Cardiac muscle cell (in vitro differentiated cells and primary cell): ENCODE measurements at regions not wholly inside any gene's neighbourhood (a gene's known extent, or its start where the extent isn't known, plus 50 kb on each side); places are given as distances from the start of the nearest gene placed in this dataset.

Experiments used
- DNase-seq, 2 donors: peaks; one replicate each; pipeline versions ENCODE4 v3.0.0 to v3.0.0-alpha.2; 2010 to 2017; ENCODE audit warnings: low read depth in 1 of 2, low spot score in 1 of 2
- H3K27ac ChIP-seq: fragments of 200-600 bp; sonication (generic); 2 replicates; pipeline ENCODE4 v1.5.1; 2016
- H3K27me3 ChIP-seq: fragments of 200-600 bp; sonication (generic); 2 replicates; pipeline ENCODE4 v1.6.0; 2016; ENCODE audit warnings: control low read depth
- H3K36me3 ChIP-seq: fragments of 200-600 bp; sonication (generic); 2 replicates; pipeline ENCODE4 v1.5.1; 2016; ENCODE audit warnings: control low read depth
- H3K4me1 ChIP-seq: fragments of 200-600 bp; sonication (generic); 2 replicates; pipeline ENCODE4 v1.8.1; 2017; ENCODE audit warnings: low read depth, mild to moderate bottlenecking, mixed run types
- H3K4me3 ChIP-seq: fragments of 200-600 bp; sonication (generic); 2 replicates; pipeline ENCODE4 v1.5.1; 2016; ENCODE audit warnings: mild to moderate bottlenecking
- H3K9me3 ChIP-seq: fragments of 200-600 bp; sonication (generic); 2 replicates; pipeline ENCODE4 v1.5.1; 2017; ENCODE audit warnings: low read depth, mild to moderate bottlenecking, control low read depth
- TF ChIP-seq, protein P1 (sequence below): IDR thresholded peaks from 2 replicates; pipeline ENCODE4 v1.5.1; 2012; ENCODE audit warnings: low read depth, mild to moderate bottlenecking, low read length

DNA sequence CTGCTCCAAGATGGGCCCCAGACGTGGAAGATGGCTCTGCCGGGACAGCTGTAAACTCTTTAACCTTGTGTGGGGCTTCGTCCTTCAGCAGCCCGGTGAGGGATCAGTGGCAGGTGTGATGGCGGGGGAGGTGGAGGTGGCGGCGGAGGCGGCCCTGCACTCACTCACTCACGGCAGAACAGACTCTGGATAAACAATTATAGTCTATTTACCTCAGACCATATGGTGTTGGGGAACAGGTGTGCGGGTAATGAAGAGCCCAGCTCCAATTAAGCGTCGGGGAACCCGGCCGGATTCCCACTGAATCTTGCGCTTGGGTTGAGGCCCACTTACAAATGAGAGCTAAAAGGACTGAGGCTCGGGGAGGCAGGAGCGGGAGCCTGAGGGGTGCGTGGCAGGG, 104.3 kb upstream of the SDK2 start:
- Histone ChIP-seq H3K27ac (no peak overlapping the region), H3K4me1 (peaks cover 16% of the 10 kb centered on the region), H3K4me3 (no peak overlapping the region), H3K36me3 (no peaks in the 10 kb centered on the region), H3K9me3 (no peaks in the 10 kb centered on the region), H3K27me3 (no peaks in the 10 kb centered on the region)
- TF ChIP-seq, protein P1, sequence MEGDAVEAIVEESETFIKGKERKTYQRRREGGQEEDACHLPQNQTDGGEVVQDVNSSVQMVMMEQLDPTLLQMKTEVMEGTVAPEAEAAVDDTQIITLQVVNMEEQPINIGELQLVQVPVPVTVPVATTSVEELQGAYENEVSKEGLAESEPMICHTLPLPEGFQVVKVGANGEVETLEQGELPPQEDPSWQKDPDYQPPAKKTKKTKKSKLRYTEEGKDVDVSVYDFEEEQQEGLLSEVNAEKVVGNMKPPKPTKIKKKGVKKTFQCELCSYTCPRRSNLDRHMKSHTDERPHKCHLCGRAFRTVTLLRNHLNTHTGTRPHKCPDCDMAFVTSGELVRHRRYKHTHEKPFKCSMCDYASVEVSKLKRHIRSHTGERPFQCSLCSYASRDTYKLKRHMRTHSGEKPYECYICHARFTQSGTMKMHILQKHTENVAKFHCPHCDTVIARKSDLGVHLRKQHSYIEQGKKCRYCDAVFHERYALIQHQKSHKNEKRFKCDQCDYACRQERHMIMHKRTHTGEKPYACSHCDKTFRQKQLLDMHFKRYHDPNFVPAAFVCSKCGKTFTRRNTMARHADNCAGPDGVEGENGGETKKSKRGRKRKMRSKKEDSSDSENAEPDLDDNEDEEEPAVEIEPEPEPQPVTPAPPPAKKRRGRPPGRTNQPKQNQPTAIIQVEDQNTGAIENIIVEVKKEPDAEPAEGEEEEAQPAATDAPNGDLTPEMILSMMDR: no peak
- no peak for DNase-seq

DNA sequence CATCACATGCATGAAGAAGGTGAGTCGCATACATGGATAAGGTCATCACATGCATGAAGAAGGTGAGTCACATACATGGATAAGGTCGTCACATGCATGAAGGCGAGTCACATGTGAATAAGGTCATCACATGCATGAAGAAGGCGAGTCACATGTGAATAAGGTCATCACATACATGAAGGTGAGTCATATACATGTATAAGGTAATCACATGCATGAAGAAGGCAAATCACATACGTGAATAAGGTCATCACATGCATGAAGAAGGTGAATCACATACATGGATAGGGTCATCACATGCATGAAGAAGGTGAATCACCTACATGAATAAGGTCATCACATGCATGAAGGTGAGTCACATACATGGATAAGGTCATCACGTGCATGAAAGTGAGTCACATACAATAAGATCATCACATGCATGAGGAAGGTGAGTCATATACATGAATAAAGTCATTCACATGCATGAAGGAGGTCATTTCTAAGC, 105.1 kb upstream of the SDK2 start:
- H3K4me3 ChIP-seq: no peak overlapping the region
- H3K9me3 ChIP-seq: no peaks in the 10 kb centered on the region
- H3K4me1 ChIP-seq: peaks cover 12% of the 10 kb centered on the region
- H3K36me3 ChIP-seq: no peaks in the 10 kb centered on the region
- no peak overlapping the region for H3K27ac ChIP-seq
- H3K27me3 ChIP-seq: no peaks in the 10 kb centered on the region
- TF ChIP-seq, protein P1: no peak
- no peak for DNase-seq

DNA sequence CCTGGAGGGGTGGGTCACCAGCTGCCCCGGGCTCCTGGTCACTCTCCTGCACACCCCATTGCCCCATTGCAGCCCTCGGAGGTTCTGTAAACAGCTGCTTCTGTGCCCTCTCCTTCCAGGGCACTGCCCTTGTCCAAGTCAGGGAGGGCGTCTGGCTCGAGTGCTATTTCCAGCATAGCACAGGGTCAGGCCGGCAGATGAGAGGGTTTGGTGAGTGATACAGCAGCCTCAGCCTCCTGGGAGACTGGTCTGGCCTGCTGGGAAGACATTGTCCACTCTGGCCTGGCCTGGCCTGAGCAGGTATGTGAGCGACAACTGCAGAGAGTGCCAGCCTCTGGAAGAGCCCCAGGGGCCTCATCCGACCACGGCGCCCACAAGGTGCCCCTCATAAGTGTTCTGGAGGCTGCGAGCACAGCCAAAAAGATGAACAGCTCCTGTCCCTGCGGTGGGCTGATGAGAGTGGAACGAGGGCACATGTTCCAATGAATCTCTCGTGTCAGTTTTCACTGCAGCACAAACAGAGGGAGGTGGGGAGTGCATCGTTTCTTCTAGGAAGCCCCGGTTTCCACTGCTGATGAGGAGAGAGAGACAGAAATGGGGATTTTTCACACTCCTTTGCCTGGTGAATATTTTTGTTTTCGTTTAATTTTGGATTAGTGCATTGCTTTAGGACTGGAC, 105.8 kb upstream of the SDK2 start:
- H3K9me3 ChIP-seq: no peaks in the 10 kb centered on the region
- TF ChIP-seq, protein P1: no peak
- H3K4me3 ChIP-seq: no peak overlapping the region
- no peaks in the 10 kb centered on the region for H3K27me3 ChIP-seq
- no peaks in the 10 kb centered on the region for H3K36me3 ChIP-seq
- no peak overlapping the region for H3K27ac ChIP-seq
- peaks cover 7% of the 10 kb centered on the region for H3K4me1 ChIP-seq
- no peak for DNase-seq

DNA sequence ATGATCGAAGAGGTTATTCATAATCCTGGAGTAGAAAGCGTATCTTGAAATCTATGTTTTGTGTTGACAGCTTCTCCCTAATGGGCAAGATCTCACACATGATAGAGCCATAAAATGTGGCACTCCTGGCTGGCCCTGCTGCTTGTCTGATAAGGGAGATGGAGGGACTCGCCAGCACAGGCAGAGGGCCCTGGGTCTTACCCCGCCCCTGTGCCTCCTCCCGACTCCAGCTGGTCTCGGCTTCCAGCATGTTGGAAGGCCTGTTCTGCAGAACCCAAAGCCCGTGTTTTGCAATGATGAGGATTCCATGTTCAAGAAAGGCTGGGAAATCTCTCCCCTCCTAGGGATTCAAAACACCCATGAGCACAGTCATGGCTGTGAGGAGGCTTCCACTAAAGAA, 106.7 kb upstream of the SDK2 start:
- H3K4me3 ChIP-seq: no peak overlapping the region
- no peaks in the 10 kb centered on the region for H3K9me3 ChIP-seq
- peaks cover 7% of the 10 kb centered on the region for H3K4me1 ChIP-seq
- no peaks in the 10 kb centered on the region for H3K27me3 ChIP-seq
- DNase-seq: peak in 1 of 2 donors; percentile 20
- TF ChIP-seq, protein P1: no peak
- H3K27ac ChIP-seq: no peak overlapping the region
- no peaks in the 10 kb centered on the region for H3K36me3 ChIP-seq

DNA sequence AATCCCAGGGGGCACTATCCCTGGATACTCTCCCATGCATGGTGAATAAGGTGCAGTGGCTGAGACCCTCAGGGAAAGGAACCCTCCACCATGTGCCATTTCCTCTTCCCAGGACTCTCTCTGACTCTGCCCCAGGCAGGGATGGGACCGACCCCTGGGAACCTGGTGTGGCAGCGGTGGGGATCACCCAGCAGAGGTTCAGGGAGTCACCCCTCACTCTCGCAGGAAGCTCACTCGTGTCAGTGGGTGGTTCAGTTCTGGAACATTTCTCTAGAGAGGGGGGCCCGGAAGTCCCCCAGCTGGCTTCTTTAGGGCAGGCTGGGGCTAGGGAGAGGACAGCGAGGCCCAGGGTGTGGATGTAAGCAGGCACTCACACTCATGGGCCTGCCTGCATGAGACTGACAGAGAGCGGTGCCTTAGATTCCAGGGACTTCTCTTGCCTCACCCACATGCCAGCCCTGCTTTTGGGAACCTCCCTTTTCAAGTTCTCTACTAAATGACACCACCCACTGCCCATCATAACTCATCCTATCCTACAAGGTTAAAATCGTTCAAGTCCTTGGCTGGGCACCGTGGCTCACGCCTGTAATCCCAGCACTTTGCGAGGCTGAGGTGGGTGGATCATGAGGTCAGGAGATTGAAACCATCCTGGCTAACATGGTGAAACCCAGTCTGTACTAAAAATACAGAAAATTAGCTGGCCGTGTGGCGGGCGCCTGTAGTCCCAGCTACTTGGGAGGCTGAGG, 109.7 kb upstream of the SDK2 start:
- Histone ChIP-seq H3K9me3 (no peaks in the 10 kb centered on the region), H3K4me3 (no peak overlapping the region), H3K27ac (no peak overlapping the region), H3K27me3 (no peaks in the 10 kb centered on the region), H3K36me3 (no peaks in the 10 kb centered on the region), H3K4me1 (peaks cover 7% of the 10 kb centered on the region)
- TF ChIP-seq, protein P1: no peak
- DNase-seq: no peak
